NOMO-1 treated with dmso at 0.1 percent for 144 hours (cell line): ENCODE measurements at regions not wholly inside any gene's neighbourhood (a gene's known extent, or its start where the extent isn't known, plus 50 kb on each side); places are given as distances from the start of the nearest gene placed in this dataset.

ENCODE experiments used
- DNase-seq: peaks from one replicate; lab custom pipeline; 2025; ENCODE audit not compliant: unreplicated experiment; lab: John Stamatoyannopoulos, UW

DNA sequence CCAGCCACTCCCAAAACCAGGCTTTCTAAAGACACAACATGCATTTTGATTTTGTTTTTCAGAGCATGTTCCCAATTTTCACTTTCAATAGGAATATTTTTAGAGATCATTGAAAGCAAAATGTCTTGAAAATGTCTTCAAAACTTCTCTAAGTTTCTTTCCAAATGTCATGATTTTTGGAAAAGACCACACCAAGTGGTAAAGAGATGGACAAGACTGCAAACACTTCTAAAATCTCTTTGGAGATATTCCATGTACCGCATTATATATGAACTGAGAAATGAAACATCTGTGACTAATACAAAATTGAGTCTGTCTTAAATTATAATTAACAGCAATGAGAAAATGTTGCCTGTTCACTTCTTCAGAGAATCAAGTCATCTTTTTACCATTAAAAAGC is 418.0 kb upstream of the PKN2 start:
- DNase-seq: no peak

GRCh38 chr1:88272216-88272615 is 411.9 kb upstream of the PKN2 start:
- DNase-seq: no peak

GRCh38 chr1:88274431-88274830 is 409.6 kb upstream of the PKN2 start:
- no peak for DNase-seq

DNA sequence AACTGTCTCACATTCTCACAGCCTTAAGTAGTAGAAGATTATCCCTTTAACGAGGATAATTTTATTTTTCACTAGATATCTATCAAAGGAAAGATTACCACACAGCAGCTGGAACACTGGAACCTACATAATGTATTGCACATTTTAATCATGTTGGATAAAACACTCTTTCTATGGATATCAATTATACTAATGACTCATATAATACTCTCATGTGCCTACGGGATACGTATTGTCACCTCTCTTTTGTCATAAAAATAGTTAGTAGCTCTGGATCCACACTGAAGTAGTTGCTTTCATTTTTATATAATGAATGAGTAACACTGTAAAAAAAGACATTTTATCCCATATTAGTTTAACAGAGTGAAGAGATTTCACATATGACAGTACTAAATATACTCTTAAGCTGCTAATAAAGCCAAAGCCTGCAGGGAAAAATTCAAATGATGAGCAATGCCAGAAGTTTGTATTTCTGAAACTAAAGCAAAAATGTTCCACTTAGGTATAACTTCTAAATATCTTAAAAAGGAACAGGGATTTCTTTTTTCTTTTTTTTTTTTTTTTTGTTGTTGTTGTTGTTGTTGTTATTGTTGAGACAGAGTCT is 408.7 kb upstream of the PKN2 start:
- DNase-seq: no peak

DNA sequence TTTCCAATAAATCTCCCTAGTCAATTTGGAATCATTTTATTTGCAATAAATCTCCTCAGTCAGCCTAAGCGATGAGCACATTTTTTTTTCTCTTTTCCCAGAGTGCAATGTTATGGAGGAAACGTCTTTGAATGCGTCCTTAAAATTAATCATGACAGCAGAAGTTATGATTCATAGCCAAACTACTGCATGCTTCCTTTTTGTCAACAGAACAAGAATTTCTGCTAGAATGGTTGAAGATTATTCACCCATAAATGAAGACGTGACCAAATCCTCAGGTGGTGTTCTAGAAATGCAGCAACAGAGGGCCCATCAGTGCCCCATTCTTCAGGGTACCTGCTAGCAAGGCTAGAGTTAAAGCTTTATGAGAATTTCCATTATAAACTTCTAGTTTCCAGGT is 407.9 kb upstream of the PKN2 start:
- DNase-seq: no peak

DNA sequence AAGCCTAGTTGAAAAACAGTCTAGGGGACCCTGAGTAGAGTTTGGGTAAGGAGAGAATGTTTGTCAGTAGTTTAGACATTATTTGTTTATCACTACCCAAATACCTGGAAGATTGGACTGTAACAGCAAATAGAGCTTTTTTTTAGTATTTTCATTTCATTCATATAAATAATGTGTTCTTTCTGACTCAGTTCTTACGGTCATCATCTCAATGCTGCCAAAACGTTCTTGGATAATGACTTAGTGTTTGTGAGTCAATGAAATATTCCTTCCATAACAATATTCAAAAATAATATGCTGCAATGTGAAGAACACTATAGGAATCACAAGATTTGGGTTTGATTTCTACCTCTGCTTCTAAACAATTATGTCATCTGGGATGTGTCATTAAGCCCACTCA is 400.0 kb upstream of the PKN2 start:
- DNase-seq: no peak

DNA sequence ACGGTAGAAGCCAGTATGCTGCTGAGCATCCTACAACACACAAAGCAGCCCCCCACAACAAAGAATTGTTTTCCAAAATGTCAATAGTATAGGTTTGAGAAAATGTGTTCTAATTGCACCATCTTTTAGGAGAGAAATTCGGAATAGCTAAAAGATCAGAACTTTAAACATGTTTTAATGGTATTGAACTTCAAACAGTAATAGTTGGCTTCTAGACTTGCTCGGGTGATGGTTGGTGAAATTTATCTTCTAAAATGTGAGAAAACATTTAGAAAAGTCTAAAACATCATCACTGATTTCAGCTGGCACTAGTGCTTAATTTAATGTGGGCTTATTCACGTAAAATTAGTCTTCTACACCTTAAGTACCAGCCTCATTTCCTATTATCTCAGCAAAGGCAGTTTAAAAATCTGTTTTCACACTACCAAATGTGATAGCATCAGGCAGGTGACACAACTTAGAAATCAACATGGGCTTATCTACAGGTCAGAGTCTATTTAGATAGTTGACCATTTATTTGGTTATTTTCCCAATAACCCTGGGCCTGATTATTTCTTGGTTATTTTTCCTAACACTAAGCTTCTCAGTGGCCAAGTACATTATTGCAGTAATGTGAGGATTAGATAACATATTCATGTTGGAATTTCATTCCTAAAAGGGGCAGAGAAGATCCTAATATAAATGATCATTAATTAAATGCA is 399.3 kb upstream of the PKN2 start:
- DNase-seq: no peak

DNA sequence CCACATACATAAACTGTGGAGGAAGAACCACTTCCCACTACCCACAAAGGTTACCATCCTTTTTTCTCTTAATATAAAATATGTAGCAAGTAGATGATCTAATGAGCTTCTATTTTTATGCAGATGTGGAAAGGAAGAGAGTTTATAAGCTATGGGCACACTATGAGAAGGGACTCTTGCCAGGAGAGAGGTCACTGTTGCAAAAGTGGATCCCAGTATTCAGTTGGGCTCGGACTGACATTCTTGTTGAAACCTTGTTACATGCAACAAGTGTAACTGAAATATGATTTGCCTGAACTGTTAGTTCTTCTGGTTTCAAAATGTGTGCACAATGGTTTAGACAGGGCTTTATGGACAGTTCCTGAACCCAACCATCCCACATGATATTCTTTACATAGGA is 397.4 kb upstream of the PKN2 start:
- DNase-seq: no peak

GRCh38 chr1:88288571-88288970 is 395.5 kb upstream of the PKN2 start:
- DNase-seq: no peak

GRCh38 chr1:88289401-88290102 is 394.5 kb upstream of the PKN2 start:
- DNase-seq: no peak

GRCh38 chr1:88291611-88292354 is 392.3 kb upstream of the PKN2 start:
- no peak for DNase-seq

GRCh38 chr1:88293691-88294190 is 390.3 kb upstream of the PKN2 start:
- DNase-seq: no peak

GRCh38 chr1:88296227-88296626 is 387.8 kb upstream of the PKN2 start:
- DNase-seq: no peak

DNA sequence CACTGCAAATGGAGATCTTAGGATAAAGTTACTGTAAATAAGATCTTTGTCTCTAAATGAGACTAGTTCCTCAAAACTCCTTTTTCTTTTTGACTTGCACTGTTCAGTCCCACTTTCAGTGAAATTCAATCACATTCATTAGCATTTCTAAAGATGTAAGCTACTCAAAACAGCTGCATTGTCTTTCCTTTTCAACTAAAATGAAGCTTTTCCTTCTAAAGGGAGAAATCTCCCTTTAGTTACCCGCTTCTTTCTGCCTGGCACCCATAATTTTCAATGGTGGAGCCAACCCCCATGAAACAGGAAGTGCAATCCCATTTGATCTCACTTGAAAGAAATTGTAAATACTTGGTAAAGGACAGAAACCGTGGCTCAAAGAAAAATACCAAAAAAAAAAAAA is 387.4 kb upstream of the PKN2 start:
- DNase-seq: no peak

GRCh38 chr1:88298506-88298905 is 385.6 kb upstream of the PKN2 start:
- DNase-seq: no peak

GRCh38 chr1:88300752-88301263 is 383.3 kb upstream of the PKN2 start:
- DNase-seq: no peak

GRCh38 chr1:88302843-88303486 is 381.1 kb upstream of the PKN2 start:
- no peak for DNase-seq

- DNase-seq: no peak
These were observed 372.8 kb upstream of the PKN2 start for GRCh38 chr1:88311265-88311664.

- no peak for DNase-seq
These were observed 372.2 kb upstream of the PKN2 start for GRCh38 chr1:88311907-88312306.

DNA sequence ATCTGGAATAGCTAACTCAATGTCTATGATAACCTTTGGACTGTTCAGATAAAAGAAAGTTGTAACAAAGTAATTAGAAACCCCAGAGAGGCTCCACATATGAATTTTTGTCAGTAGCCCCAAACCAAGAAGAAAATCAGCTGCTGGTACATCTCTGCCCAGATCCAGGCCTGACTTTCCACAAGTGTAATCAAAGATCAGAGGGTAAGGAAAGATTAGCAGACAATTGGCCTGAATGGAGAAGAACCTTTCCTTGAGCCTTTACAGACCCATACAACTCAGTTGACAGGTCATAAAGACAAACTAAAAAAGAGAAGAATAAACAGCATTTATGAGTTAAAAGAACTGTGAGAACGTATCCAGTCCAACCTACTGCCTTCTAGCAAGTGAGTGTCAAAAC is 366.7 kb upstream of the PKN2 start:
- no peak for DNase-seq

- DNase-seq: no peak
These were observed 365.3 kb upstream of the PKN2 start for GRCh38 chr1:88318740-88319139.
